HG03045 (cell line): ENCODE measurements at regions not wholly inside any gene's neighbourhood (a gene's known extent, or its start where the extent isn't known, plus 50 kb on each side); places are given as distances from the start of the nearest gene placed in this dataset.
"Not testable (repeated sequence)": the region's sequence is repeated elsewhere in the genome, so short reads cannot be mapped to it uniquely, and the experiment has no call there.

Experiments used
- ATAC-seq: cut with Tn5 transposase; IDR thresholded peaks from one replicate; pipeline ENCODE4 v1.9.1; 2021; ENCODE audit warnings: mild to moderate bottlenecking, moderate library complexity; ENCODE audit not compliant: unreplicated experiment

DNA sequence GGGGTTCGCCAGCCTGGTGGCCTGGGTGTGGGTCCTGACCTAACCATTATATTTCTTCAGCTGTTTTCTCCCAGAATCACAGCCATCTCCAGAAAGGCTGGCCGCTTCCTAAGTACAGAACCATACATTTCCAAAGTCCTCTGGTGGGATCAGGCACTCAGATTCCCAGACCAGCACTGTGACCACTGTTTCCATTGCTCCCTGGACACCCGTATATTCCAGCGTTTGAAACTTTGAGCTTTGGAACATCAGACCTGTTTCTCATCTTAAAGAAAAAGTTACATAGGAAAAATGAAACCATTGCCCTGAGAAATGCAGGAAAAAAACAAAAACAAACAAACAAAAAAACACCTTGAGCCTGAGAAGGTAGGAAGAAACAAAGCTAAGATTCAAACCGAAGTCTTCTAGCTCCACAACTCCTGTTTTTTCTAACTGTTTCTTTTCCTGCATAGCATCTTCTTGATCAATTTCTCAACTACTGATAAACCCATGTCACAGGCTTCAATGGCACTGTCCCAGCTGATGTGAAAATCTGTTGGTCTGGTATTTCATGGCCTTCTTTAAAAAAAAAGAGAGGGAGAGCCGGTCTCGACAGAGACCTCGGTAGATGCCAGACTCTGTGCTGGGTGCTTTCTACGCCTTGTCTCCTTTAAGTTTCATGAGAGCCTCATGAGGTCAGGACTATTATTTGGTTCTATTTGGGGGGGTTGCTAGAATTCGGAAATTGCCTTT lies 221.3 kb downstream of the TOMM20 start:
- no peak for ATAC-seq

GRCh38 chr1:234906654-234907053 lies 222.0 kb downstream of the TOMM20 start:
- no peak for ATAC-seq

DNA sequence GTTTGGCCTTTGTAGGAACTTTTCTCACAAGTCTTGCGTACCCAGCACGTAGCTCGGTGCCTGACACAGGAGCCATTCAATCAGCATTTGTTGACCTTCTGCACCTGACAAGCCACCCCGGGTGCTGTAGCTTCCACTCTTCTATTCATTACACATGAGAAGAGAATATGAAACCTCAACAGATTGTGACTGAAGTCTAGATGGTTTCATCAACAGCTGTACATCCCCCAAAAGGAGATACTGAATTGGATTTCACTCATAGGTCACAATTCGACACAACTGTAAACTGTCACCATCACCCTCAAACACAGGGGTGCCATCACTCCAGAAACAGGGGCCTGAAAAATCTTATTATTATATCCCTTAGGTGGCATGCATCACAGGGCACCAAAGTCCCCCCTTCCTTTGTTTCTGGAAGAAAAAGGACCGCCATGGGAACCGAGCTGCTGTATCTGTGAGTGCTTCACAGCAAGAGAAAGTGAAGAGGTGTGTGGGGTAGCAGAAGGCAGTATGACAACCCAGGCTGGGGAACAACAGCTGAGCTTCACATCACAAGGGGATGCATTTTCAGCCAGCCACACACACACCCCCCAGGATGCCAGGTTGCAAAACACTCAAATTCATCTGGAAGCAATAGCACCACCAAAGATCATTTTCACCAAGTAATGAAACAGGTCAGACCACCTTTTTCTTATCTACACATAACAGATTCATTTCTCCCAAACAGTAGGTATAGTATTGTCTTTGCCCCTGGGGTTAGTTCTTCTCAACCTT lies 225.7 kb downstream of the TOMM20 start:
- ATAC-seq = no peak

DNA sequence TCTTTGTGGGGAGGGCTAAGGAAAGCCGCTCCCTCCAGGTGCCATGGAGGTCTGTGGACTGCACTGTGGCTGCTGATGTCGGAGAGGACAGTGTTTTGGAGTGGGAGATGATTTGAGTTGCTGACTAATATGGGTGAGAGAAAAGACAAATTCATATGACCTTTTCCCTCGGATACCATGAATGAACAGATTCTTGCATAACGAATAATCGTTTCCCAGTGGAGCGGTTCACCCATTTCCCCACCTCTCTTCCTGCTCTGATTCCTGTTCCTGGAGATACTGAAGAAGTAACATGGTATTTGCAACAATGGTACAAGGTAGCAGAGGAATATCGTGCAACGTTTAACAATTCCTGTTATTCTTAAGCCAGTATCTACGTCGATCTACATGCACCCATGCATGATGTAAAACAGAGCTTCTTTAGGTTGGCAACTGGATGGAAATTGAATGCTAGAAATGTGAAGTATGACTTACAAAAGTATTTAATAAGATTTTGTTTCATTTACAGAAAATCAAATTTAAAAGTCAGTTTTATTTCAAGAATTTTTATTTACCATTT lies 227.1 kb downstream of the TOMM20 start:
- no peak for ATAC-seq

- ATAC-seq = no peak
Observed at GRCh38 chr1:234900595-234900994, 228.0 kb downstream of the TOMM20 start.

GRCh38 chr1:234899730-234900072 lies 228.9 kb downstream of the TOMM20 start:
- no peak for ATAC-seq

DNA sequence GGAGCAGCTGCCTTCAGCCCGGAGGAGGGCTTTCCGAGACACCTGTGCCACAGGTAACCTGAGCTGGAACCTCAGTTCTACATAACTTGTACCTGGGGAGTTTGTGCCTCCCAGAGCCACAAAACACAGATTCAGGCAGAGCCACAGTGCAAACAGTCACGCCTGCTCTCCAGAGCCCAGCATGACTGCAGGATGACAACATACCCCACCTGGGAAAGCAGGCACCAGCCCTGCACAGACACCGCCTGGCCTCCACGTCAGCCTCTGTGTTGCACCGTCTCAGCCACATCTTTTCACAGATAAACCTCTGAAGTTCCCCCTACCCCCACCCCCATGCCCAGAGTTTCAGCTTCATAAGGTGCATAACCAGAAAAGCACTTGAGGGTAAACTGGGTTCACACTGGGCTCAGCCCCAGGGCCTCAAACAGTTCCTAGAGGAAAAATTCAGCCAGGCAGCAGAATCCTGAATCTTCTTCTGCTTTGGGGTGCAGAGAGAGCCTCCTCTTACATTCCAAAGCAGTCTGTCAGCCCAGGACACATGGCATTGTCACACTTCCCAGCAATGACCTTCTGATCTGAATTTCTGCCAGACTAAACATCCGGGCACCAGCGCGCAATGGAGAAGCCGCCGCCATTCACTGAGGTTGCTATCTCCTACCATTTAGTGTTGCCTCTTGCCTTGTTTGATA lies 229.5 kb downstream of the TOMM20 start:
- no peak for ATAC-seq

DNA sequence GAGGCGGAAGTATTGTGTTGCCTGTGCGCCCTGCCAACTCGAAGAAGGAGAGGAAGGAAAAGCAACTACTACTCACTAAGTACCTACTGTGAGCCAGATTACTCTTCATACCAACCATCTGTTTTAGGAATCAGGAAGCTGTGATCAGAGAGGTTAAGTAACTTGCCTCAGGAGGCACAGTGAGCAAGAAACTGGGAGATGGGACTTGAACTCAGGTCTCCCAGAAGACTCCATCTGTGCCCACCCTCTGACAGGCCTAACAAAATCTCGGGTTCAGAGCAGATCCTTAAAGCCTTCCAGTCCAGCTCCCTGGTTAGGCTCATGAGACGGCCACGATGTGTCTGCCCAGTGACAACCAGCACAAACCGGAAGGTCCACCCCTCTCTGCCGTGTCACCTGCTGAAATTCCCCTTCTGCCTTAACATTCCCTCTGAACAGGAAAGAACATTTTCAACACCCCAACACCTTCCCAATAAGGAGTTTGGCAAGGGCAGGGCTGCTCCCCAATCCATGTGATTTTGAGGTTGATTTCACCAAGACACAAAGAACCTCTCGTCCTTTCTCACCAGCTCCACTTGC lies 230.1 kb downstream of the TOMM20 start:
- ATAC-seq = no peak

- no peak for ATAC-seq
Observed at GRCh38 chr1:234897754-234898454, 230.7 kb downstream of the TOMM20 start.

- no peak for ATAC-seq
Observed at GRCh38 chr1:234897390-234897749, 231.3 kb downstream of the TOMM20 start.

DNA sequence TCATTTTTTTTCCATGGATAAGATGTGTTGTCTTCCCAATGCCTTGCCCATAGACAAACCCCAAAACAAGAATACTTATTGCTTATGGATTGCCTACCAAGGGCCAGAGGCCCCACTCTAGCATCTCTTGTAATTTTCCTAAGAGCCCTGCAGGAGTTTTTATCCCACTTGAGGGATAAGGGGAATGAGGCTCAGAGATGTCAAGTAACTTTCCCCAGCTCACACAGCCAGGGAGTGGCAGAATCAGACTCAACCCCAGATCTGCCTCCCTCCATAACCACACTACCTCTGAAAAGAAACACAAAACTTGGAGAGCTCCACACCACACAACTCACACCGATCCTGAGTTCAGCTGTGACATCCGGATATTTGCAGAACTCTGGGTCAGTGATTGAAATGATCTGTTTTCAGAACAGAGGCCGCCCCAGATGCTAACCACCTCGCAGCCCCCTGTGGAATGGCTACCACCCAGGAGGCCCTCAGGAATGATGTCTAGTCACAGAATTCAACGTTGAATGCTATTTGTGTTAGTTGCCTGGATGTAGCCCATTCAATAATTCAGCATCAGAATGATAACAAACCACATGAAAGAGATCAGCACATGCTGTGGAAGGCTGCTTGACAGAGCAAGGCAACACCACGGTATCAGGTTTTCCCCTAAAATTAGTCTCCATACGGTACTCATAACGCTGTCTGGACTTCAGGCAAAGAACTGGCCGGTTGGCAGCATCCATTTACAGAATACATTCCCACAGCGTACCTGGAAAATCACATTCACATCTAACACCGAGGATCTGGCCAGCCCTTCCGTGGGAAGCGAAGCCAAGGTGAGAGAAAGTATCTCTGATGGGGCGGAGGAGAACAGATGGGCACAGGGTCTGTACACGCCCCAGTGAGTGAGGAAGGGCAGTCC lies 231.9 kb downstream of the TOMM20 start:
- ATAC-seq = no peak

GRCh38 chr1:234893725-234894630 lies 234.7 kb downstream of the TOMM20 start:
- ATAC-seq = no peak

- no peak for ATAC-seq
Observed at GRCh38 chr1:234893359-234893724, 235.3 kb downstream of the TOMM20 start.

- no peak for ATAC-seq
Observed at GRCh38 chr1:234892642-234893041, 236.0 kb downstream of the TOMM20 start.

- ATAC-seq = no peak
Observed at GRCh38 chr1:234891427-234891826, 237.2 kb downstream of the TOMM20 start.

GRCh38 chr1:234889643-234890042 lies 239.0 kb downstream of the TOMM20 start:
- no peak for ATAC-seq

DNA sequence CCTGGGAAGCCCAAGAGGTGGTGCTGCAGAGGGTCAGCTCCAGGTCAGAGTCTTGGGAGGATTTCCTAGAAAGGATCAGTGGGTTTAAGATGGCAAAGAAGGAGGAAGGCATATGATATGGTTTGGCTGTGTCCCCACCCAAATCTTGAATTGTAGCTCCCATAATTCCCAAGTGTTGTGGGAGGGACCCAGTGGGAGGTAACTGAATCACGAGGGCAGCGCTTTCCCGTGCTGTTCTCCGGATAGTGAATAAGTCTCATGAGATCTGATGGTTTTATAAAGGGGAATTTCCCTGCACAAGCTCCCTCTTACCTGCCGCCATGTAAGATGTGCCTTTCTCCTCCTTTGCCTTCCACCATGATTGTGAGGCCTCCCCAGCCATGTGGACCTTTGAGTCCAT lies 240.4 kb downstream of the TOMM20 start:
- ATAC-seq = not testable (repeated sequence)

DNA sequence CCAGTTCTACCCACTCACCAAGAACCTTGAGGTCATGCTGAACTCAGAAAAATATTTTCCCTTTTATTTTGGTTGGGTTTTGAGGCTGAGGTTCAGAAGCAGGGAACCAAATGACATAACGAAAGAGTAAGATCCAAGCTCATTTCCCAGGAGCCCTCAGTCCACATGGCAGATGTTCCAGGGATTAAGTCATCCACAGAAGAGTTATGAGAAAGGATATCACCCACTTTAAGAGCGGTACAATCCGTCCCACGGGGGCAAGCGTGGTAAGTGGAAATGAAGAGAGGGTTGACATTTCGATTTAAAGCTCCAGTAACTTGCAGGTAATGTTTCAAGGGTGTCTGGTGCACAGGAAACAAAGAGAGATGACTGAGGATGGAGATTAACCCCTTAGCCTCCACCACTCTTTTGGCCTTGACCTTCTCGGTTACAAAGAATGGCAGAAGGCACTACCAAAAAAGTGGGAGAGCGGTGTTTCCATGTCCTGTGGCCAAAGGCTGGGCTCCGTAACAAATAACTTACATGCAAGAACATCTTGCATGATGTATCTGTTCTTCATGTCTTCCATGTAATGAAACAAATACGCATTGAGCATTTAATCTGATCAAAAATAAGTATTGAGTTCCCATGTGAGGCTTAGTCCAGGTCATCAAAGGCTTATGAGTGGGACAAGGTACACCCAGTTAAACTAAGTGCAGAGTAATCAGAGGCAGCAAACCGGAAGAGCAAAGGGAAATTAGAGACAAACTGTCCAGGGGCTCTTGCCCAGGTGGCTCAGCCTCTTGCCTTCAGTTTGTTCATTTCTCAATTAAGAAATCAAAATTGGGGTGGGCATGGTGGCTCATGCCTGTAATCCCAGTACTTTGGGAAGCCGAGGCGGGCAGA lies 241.4 kb downstream of the TOMM20 start:
- ATAC-seq = no peak
